ENCODE measurements at regions not wholly inside any gene's neighbourhood (a gene's known extent, or its start where the extent isn't known, plus 50 kb on each side); places are given as distances from the start of the nearest gene placed in this dataset.

DNA sequence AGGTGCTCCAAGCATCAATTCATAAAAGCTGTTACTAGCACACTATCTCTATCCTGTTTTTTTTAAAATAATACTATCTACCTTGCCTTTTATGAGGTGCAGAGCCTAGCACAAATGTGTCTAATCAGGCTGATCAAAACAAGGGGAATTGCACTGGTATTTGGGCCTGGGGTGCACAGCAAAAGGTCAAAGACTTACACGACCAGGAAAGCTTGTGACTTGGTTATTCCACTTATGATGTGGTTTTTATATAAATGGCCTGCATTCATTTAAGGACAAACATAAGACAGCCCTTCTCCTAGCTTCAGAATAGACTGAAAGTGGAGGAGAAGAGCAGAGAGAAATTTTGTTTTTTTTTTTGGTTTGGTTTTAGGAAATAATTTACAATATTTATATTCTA, 98.4 kb upstream of the SGIP1 start:
- no CpG with 5 or more reads among the region's 1 CpG for WGBS (ENCODE audit: extremely low coverage, insufficient coverage, low lambda C conversion rate)
- Histone ChIP-seq H3K4me2 (ENCODE audit: low read length) (no peak overlapping the region), H3K4me1 (ENCODE audit: control insufficient read depth, low read depth, low read length) (no peaks in the 10 kb centered on the region), H4K5ac (ENCODE audit: low read length) (no peak overlapping the region), H3K27me3 (ENCODE audit: insufficient read depth, low read length, poor library complexity) (no peaks in the 10 kb centered on the region), H2AK5ac (ENCODE audit: low read length) (no peak overlapping the region), H3K4ac (ENCODE audit: low read depth, low read length) (no peak overlapping the region), H2BK5ac (ENCODE audit: low read length) (no peak overlapping the region), H3K79me1 (ENCODE audit: low read length) (no peaks in the 10 kb centered on the region), H3K79me2 (ENCODE audit: control insufficient read depth, insufficient read depth, low read length) (no peaks in the 10 kb centered on the region), H3K56ac (ENCODE audit: low read length) (no peak overlapping the region), H3K9ac (ENCODE audit: low read length) (no peak overlapping the region), H3K18ac (ENCODE audit: low read length) (no peak overlapping the region), H4K8ac (ENCODE audit: low read depth, low read length) (no peak overlapping the region), H3K23ac (ENCODE audit: low read length) (no peak overlapping the region), H3K36me3 (ENCODE audit: control insufficient read depth, insufficient read depth, low read length) (no peaks in the 10 kb centered on the region), H2BK120ac (ENCODE audit: low read depth, low read length) (no peak overlapping the region), H3K4me3 (ENCODE audit: low read length) (no peak overlapping the region), H3K27ac (ENCODE audit: low read depth, low read length) (no peak overlapping the region), H2BK15ac (replicated peaks; ENCODE audit: low read depth) (no peak overlapping the region)
- no peak for DNase-seq

DNA sequence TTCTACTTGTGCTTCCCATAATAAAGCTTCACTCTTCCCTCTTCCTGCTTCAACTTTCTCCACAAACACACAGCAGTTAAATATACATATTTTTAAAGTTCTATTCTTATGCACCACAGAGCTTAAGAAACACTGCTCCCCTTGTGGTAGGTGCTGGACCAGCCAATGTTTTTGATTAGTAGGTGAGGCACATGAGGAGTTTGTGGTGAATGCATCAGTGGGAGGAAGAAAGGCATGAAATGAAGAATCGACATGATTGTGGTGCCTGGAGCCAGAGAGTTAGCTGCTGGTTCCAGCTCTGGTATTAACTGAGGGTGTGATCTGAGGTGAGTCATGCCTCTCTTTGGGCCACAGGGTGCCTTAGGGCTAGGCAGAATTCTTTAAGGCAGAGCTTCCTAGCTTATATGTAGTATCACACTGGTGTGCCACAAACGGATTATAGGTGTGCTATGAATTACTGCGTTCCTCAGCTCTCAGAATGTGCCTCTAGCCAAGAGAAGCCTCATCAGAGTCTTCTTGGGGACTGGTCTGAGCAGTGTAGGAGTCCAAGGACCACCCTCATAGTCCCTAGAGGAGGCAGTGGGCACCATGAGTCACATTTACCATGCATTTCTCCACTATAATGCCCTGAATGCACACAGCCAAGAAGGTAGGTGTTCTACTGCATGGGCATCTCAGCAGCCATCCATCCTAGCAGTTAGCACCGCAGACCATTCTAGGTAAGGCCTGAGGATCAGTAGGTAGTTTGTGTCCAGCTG, 97.4 kb upstream of the SGIP1 start:
- no peak overlapping the region for H2BK5ac ChIP-seq (ENCODE audit: low read length)
- no peak overlapping the region for H2BK120ac ChIP-seq (ENCODE audit: low read depth, low read length)
- no CpG with 5 or more reads among the region's 4 CpGs for WGBS (ENCODE audit: extremely low coverage, insufficient coverage, low lambda C conversion rate)
- H2AK5ac ChIP-seq (ENCODE audit: low read length) = no peak overlapping the region
- H2BK15ac ChIP-seq (replicated peaks; ENCODE audit: low read depth) = no peak overlapping the region
- no peak overlapping the region for H3K4ac ChIP-seq (ENCODE audit: low read depth, low read length)
- DNase-seq = peak; percentile 47
- no peaks in the 10 kb centered on the region for H3K27me3 ChIP-seq (ENCODE audit: insufficient read depth, low read length, poor library complexity)
- no peaks in the 10 kb centered on the region for H3K79me2 ChIP-seq (ENCODE audit: control insufficient read depth, insufficient read depth, low read length)
- H4K8ac ChIP-seq (ENCODE audit: low read depth, low read length) = no peak overlapping the region
- H3K79me1 ChIP-seq (ENCODE audit: low read length) = no peaks in the 10 kb centered on the region
- no peak overlapping the region for H3K9ac ChIP-seq (ENCODE audit: low read length)
- no peak overlapping the region for H3K23ac ChIP-seq (ENCODE audit: low read length)
- no peak overlapping the region for H3K56ac ChIP-seq (ENCODE audit: low read length)
- no peak overlapping the region for H3K27ac ChIP-seq (ENCODE audit: low read depth, low read length)
- no peaks in the 10 kb centered on the region for H3K36me3 ChIP-seq (ENCODE audit: control insufficient read depth, insufficient read depth, low read length)
- no peaks in the 10 kb centered on the region for H3K4me1 ChIP-seq (ENCODE audit: control insufficient read depth, low read depth, low read length)
- H3K4me3 ChIP-seq (ENCODE audit: low read length) = no peak overlapping the region
- no peak overlapping the region for H3K18ac ChIP-seq (ENCODE audit: low read length)
- no peak overlapping the region for H4K5ac ChIP-seq (ENCODE audit: low read length)
- no peak overlapping the region for H3K4me2 ChIP-seq (ENCODE audit: low read length)

DNA sequence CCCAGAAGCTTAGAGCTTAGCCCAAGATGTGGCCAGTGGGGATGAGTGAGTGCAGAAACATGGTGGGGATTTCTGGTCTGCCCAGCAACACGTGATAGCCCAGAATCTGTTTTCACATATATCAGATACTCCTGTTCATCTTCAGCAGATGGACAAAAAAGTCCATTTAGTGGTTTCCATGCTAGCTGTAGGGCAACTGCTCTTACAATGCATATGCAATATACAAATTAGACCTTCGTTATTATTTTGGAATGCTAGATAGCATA, 96.9 kb upstream of the SGIP1 start:
- H3K4ac ChIP-seq (ENCODE audit: low read depth, low read length) = no peak overlapping the region
- no peak overlapping the region for H3K56ac ChIP-seq (ENCODE audit: low read length)
- H3K27me3 ChIP-seq (ENCODE audit: insufficient read depth, low read length, poor library complexity) = no peaks in the 10 kb centered on the region
- no peak overlapping the region for H2BK15ac ChIP-seq (replicated peaks; ENCODE audit: low read depth)
- DNase-seq = no peak
- no peak overlapping the region for H2BK120ac ChIP-seq (ENCODE audit: low read depth, low read length)
- H3K23ac ChIP-seq (ENCODE audit: low read length) = no peak overlapping the region
- no peak overlapping the region for H3K9ac ChIP-seq (ENCODE audit: low read length)
- H2AK5ac ChIP-seq (ENCODE audit: low read length) = no peak overlapping the region
- no peaks in the 10 kb centered on the region for H3K79me1 ChIP-seq (ENCODE audit: low read length)
- H3K4me1 ChIP-seq (ENCODE audit: control insufficient read depth, low read depth, low read length) = no peaks in the 10 kb centered on the region
- H3K18ac ChIP-seq (ENCODE audit: low read length) = no peak overlapping the region
- H4K5ac ChIP-seq (ENCODE audit: low read length) = no peak overlapping the region
- H3K36me3 ChIP-seq (ENCODE audit: control insufficient read depth, insufficient read depth, low read length) = no peaks in the 10 kb centered on the region
- H3K4me2 ChIP-seq (ENCODE audit: low read length) = no peak overlapping the region
- no peak overlapping the region for H4K8ac ChIP-seq (ENCODE audit: low read depth, low read length)
- no peak overlapping the region for H3K4me3 ChIP-seq (ENCODE audit: low read length)
- H3K79me2 ChIP-seq (ENCODE audit: control insufficient read depth, insufficient read depth, low read length) = no peaks in the 10 kb centered on the region
- H3K27ac ChIP-seq (ENCODE audit: low read depth, low read length) = no peak overlapping the region
- no CpG with 5 or more reads among the region's 2 CpGs for WGBS (ENCODE audit: extremely low coverage, insufficient coverage, low lambda C conversion rate)
- no peak overlapping the region for H2BK5ac ChIP-seq (ENCODE audit: low read length)

DNA sequence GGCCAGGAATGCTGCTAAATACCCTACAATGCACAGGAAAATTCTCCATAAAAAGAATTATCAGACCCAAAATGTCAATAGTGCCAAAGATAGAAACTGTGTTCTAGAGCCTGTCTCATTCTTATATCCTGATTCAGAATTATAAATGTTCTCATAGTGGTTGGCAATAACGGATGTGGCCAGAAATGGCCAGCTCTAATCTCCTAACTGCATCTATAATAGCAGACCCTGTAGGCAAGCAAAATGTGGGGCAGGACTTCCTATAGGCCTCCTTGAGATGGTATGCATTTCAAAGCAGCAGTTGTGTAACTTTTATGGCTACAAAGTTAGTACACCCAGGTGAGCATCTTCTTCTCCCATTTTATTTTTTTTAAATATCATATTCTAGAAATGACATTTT, 95.9 kb upstream of the SGIP1 start:
- H3K56ac ChIP-seq (ENCODE audit: low read length) = no peak overlapping the region
- no peak overlapping the region for H2BK15ac ChIP-seq (replicated peaks; ENCODE audit: low read depth)
- H3K4me3 ChIP-seq (ENCODE audit: low read length) = no peak overlapping the region

DNA sequence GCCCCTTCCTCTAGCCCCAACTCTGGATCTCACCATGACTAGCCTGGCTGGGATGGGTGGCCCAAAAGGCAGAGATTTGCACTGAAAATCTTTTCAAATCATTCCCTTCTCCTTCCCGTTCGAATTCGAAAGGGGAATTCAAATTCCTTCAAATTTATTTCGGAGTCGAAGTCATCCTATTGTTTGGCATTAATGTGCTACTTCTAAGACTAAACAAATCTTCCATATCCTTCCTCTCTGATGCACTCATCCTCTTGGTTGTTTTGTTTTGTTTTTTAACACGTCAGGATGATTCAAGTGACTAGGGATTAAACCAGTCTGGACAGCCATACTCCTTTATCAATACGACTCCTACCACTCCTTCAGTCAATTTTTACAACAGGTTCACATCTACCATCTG, 95.5 kb upstream of the SGIP1 start:
- H2BK15ac ChIP-seq (replicated peaks; ENCODE audit: low read depth) = no peak overlapping the region
- no CpG with 5 or more reads among the region's 7 CpGs for WGBS (ENCODE audit: extremely low coverage, insufficient coverage, low lambda C conversion rate)
- H3K23ac ChIP-seq (ENCODE audit: low read length) = no peak overlapping the region
- DNase-seq = no peak
- H2BK5ac ChIP-seq (ENCODE audit: low read length) = no peak overlapping the region
- no peak overlapping the region for H3K4me2 ChIP-seq (ENCODE audit: low read length)
- no peaks in the 10 kb centered on the region for H3K79me2 ChIP-seq (ENCODE audit: control insufficient read depth, insufficient read depth, low read length)
- H3K79me1 ChIP-seq (ENCODE audit: low read length) = no peaks in the 10 kb centered on the region
- H4K5ac ChIP-seq (ENCODE audit: low read length) = no peak overlapping the region
- H3K27ac ChIP-seq (ENCODE audit: low read depth, low read length) = no peak overlapping the region
- H3K4me3 ChIP-seq (ENCODE audit: low read length) = no peak overlapping the region
- no peaks in the 10 kb centered on the region for H3K4me1 ChIP-seq (ENCODE audit: control insufficient read depth, low read depth, low read length)
- no peak overlapping the region for H2BK120ac ChIP-seq (ENCODE audit: low read depth, low read length)
- H3K9ac ChIP-seq (ENCODE audit: low read length) = no peak overlapping the region
- no peak overlapping the region for H4K8ac ChIP-seq (ENCODE audit: low read depth, low read length)
- H3K36me3 ChIP-seq (ENCODE audit: control insufficient read depth, insufficient read depth, low read length) = no peaks in the 10 kb centered on the region
- H3K56ac ChIP-seq (ENCODE audit: low read length) = no peak overlapping the region
- H2AK5ac ChIP-seq (ENCODE audit: low read length) = no peak overlapping the region
- H3K27me3 ChIP-seq (ENCODE audit: insufficient read depth, low read length, poor library complexity) = no peaks in the 10 kb centered on the region
- H3K18ac ChIP-seq (ENCODE audit: low read length) = no peak overlapping the region
- H3K4ac ChIP-seq (ENCODE audit: low read depth, low read length) = no peak overlapping the region

More for the DNA sequence above, 95.9 kb upstream of the SGIP1 start:
- Histone ChIP-seq H3K79me1 (ENCODE audit: low read length) (no peaks in the 10 kb centered on the region), H2AK5ac (ENCODE audit: low read length) (no peak overlapping the region), H3K4me2 (ENCODE audit: low read length) (no peak overlapping the region), H2BK120ac (ENCODE audit: low read depth, low read length) (no peak overlapping the region), H3K23ac (ENCODE audit: low read length) (no peak overlapping the region), H3K4ac (ENCODE audit: low read depth, low read length) (no peak overlapping the region), H3K36me3 (ENCODE audit: control insufficient read depth, insufficient read depth, low read length) (no peaks in the 10 kb centered on the region), H3K79me2 (ENCODE audit: control insufficient read depth, insufficient read depth, low read length) (no peaks in the 10 kb centered on the region), H3K4me1 (ENCODE audit: control insufficient read depth, low read depth, low read length) (no peaks in the 10 kb centered on the region), H3K27ac (ENCODE audit: low read depth, low read length) (no peak overlapping the region), H3K9ac (ENCODE audit: low read length) (no peak overlapping the region), H3K27me3 (ENCODE audit: insufficient read depth, low read length, poor library complexity) (no peaks in the 10 kb centered on the region), H3K18ac (ENCODE audit: low read length) (no peak overlapping the region), H4K8ac (ENCODE audit: low read depth, low read length) (no peak overlapping the region), H4K5ac (ENCODE audit: low read length) (no peak overlapping the region), H2BK5ac (ENCODE audit: low read length) (no peak overlapping the region)
- no CpG with 5 or more reads among the region's 1 CpG for WGBS (ENCODE audit: extremely low coverage, insufficient coverage, low lambda C conversion rate)
- no peak for DNase-seq

DNA sequence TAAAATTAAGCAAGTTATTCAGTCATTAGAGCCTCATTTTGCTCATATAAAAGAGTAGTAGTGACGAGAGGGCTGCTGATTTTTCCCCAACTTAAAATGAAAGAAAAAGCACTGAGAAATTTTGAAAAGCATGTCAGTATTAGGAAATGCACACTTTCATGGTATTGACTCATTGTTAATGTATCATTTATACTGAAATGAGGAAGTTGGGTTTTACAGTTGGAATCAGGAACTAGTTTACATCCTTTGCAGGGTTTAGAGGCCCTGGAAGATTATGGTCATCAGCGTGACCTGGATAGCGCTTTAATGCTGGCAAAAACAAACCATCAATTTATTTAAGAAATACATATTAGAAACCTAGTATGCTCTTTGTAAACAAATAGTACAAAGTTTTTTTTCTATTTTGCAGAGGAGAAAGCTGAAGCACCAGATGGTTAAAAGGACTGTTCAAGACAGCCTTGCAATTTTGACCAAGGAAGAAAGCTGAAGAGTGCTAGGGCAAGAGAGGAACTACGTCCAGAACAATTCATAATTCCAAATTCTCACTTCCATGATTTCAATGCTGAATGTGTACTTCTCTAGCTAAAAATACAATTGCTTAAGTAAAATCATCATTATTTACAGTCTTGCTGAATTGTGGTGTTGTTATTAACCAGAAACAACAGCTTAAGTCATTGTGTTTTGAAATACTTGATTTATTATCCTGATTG, 94.8 kb upstream of the SGIP1 start:
- no peak overlapping the region for H3K56ac ChIP-seq (ENCODE audit: low read length)
- H3K4me3 ChIP-seq (ENCODE audit: low read length) = no peak overlapping the region
- no peaks in the 10 kb centered on the region for H3K4me1 ChIP-seq (ENCODE audit: control insufficient read depth, low read depth, low read length)
- no peak overlapping the region for H3K27ac ChIP-seq (ENCODE audit: low read depth, low read length)
- no peak overlapping the region for H2BK15ac ChIP-seq (replicated peaks; ENCODE audit: low read depth)
- H3K27me3 ChIP-seq (ENCODE audit: insufficient read depth, low read length, poor library complexity) = no peaks in the 10 kb centered on the region
- H3K23ac ChIP-seq (ENCODE audit: low read length) = no peak overlapping the region
- WGBS (ENCODE audit: extremely low coverage, insufficient coverage, low lambda C conversion rate) = no CpG with 5 or more reads among the region's 4 CpGs
- no peak overlapping the region for H4K5ac ChIP-seq (ENCODE audit: low read length)
- H3K9ac ChIP-seq (ENCODE audit: low read length) = no peak overlapping the region
- H3K79me2 ChIP-seq (ENCODE audit: control insufficient read depth, insufficient read depth, low read length) = no peaks in the 10 kb centered on the region
- DNase-seq = no peak
- no peak overlapping the region for H3K4ac ChIP-seq (ENCODE audit: low read depth, low read length)
- H3K18ac ChIP-seq (ENCODE audit: low read length) = no peak overlapping the region
- no peak overlapping the region for H2AK5ac ChIP-seq (ENCODE audit: low read length)
- no peak overlapping the region for H2BK120ac ChIP-seq (ENCODE audit: low read depth, low read length)
- no peaks in the 10 kb centered on the region for H3K36me3 ChIP-seq (ENCODE audit: control insufficient read depth, insufficient read depth, low read length)
- H3K79me1 ChIP-seq (ENCODE audit: low read length) = no peaks in the 10 kb centered on the region
- H4K8ac ChIP-seq (ENCODE audit: low read depth, low read length) = no peak overlapping the region
- H3K4me2 ChIP-seq (ENCODE audit: low read length) = no peak overlapping the region
- no peak overlapping the region for H2BK5ac ChIP-seq (ENCODE audit: low read length)
